HL-60 (cell line): ENCODE measurements at regions not wholly inside any gene's neighbourhood (a gene's known extent, or its start where the extent isn't known, plus 50 kb on each side); places are given as distances from the start of the nearest gene placed in this dataset.

ENCODE experiments used
- GABPA ChIP-seq: IDR thresholded peaks from 2 replicates; pipeline ENCODE4 v1.6.1; 2012; ENCODE audit warnings: low read depth
- POLR2AphosphoS5 ChIP-seq: IDR thresholded peaks from 2 replicates; pipeline ENCODE4 v1.6.1; 2012; ENCODE audit warnings: low read depth
- SPI1 ChIP-seq: IDR thresholded peaks from 2 replicates; pipeline ENCODE4 v1.6.1; 2012; ENCODE audit warnings: low read depth, mild to moderate bottlenecking, borderline replicate concordance
- TF ChIP-seq, protein P1 (sequence below): IDR thresholded peaks from one replicate; pipeline ENCODE4 v1.5.1; 2011; ENCODE audit warnings: low read length, control low read depth, inconsistent platforms; ENCODE audit not compliant: insufficient read depth
- TF ChIP-seq, protein P2 (sequence below): IDR thresholded peaks from 2 replicates; pipeline ENCODE4 v1.6.1; 2012; ENCODE audit warnings: low read depth; ENCODE audit not compliant: insufficient replicate concordance

DNA sequence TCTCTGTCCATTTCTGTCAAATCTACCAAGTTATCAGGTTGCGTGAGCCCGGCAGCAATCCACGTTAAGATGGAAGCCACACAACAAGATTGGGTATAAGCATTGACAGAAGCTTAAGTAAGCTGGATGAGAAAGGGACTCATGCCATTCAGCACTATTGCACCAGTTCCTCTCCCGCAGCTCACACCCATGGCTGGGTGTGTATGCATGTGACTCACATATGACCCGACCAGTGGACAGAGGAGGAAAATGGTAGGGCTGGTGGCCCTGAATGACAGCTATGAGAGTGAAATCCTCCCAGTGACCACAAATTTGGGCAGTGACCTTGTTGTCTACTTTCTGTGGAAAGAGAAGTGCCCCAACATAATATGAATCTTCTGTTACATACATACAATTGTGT lies 113.5 kb downstream of the OTOR start:
- TF ChIP-seq, protein P1, sequence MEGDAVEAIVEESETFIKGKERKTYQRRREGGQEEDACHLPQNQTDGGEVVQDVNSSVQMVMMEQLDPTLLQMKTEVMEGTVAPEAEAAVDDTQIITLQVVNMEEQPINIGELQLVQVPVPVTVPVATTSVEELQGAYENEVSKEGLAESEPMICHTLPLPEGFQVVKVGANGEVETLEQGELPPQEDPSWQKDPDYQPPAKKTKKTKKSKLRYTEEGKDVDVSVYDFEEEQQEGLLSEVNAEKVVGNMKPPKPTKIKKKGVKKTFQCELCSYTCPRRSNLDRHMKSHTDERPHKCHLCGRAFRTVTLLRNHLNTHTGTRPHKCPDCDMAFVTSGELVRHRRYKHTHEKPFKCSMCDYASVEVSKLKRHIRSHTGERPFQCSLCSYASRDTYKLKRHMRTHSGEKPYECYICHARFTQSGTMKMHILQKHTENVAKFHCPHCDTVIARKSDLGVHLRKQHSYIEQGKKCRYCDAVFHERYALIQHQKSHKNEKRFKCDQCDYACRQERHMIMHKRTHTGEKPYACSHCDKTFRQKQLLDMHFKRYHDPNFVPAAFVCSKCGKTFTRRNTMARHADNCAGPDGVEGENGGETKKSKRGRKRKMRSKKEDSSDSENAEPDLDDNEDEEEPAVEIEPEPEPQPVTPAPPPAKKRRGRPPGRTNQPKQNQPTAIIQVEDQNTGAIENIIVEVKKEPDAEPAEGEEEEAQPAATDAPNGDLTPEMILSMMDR, result no peak
- TF ChIP-seq, protein P2, sequence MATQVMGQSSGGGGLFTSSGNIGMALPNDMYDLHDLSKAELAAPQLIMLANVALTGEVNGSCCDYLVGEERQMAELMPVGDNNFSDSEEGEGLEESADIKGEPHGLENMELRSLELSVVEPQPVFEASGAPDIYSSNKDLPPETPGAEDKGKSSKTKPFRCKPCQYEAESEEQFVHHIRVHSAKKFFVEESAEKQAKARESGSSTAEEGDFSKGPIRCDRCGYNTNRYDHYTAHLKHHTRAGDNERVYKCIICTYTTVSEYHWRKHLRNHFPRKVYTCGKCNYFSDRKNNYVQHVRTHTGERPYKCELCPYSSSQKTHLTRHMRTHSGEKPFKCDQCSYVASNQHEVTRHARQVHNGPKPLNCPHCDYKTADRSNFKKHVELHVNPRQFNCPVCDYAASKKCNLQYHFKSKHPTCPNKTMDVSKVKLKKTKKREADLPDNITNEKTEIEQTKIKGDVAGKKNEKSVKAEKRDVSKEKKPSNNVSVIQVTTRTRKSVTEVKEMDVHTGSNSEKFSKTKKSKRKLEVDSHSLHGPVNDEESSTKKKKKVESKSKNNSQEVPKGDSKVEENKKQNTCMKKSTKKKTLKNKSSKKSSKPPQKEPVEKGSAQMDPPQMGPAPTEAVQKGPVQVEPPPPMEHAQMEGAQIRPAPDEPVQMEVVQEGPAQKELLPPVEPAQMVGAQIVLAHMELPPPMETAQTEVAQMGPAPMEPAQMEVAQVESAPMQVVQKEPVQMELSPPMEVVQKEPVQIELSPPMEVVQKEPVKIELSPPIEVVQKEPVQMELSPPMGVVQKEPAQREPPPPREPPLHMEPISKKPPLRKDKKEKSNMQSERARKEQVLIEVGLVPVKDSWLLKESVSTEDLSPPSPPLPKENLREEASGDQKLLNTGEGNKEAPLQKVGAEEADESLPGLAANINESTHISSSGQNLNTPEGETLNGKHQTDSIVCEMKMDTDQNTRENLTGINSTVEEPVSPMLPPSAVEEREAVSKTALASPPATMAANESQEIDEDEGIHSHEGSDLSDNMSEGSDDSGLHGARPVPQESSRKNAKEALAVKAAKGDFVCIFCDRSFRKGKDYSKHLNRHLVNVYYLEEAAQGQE, result no peak
- TF ChIP-seq SPI1 (no peak), POLR2AphosphoS5 (no peak), GABPA (no peak)
